GM18951 (cell line): ENCODE measurements at regions not wholly inside any gene's neighbourhood (a gene's known extent, or its start where the extent isn't known, plus 50 kb on each side); places are given as distances from the start of the nearest gene placed in this dataset.

ENCODE experiments used
- POLR2A ChIP-seq: IDR thresholded peaks from 4 replicates; pipeline ENCODE4 v1.6.1; 2011; ENCODE audit warnings: mild to moderate bottlenecking; ENCODE audit not compliant: insufficient read length, insufficient read depth; ENCODE audit errors: extremely low read depth
- in situ Hi-C: fragments of 300-500 bp; cut with MboI; formaldehyde crosslinking; loops from one replicate; pipeline ENCODE4 v1.12.0; 2022; ENCODE audit warnings: low sequenced_read_pairs, mixed read lengths, inconsistent platforms; ENCODE audit not compliant: unreplicated experiment

DNA sequence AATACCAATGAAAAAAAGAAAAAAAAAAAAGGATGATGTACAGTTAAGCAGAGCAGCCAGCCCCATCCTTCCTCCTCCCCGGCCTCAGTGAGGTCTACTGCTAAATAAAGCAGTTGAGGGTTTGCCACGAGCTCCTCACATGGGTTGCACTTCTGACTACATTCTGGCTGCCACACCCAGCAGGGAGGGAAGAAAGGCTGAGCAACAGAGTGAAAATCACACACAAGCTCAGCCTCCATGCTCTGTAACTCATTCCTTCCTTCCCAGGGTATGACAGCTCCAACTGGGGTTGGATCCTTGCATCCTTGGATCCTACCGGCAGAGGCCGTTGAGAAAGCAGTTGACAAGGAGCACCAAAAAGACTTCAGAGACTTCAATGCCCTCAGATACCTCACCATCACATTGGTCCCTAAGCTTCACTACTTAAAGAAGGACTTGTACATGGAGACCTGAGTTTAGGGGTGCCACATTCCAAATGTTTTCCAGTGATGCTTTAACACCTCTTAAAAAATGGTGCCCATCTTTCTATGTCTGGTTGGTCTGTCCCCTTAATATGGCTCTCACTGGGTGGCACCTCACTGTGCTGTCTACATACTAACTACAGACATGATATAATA is 52.9 kb upstream of the PIK3CG start:
- in situ Hi-C loops = no loop called here

DNA sequence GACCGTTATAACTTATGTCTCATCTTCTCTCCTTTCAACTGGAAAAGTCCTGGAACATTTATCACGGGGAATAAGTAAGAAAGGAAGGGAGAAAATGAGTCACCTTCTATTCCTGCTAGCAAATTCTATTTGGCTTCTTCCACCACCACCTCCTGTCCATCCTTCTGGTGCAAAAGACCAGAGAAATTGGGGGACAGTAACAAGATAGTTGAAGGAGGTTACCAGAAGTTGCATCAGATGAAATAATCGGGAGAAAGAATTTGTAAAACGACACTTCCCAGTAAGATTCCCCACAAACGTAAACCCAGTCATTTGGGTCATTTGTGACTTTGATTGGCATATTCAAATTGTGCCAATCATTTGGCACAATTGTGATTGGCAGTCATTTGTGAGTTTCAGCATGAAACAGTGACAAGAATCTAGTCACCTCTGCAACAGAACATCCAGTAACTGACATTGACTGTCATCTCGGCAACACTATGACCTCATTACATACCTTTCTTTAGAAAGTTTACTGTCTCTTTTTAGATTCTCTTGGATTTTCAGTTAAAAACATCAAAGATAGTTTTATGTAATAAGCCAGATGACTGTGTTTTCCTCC is 51.3 kb upstream of the PIK3CG start:
- in situ Hi-C loops = no loop called here
- TF ChIP-seq POLR2A = no peak

More for the DNA sequence above, 52.9 kb upstream of the PIK3CG start:
- no peak for TF ChIP-seq POLR2A

DNA sequence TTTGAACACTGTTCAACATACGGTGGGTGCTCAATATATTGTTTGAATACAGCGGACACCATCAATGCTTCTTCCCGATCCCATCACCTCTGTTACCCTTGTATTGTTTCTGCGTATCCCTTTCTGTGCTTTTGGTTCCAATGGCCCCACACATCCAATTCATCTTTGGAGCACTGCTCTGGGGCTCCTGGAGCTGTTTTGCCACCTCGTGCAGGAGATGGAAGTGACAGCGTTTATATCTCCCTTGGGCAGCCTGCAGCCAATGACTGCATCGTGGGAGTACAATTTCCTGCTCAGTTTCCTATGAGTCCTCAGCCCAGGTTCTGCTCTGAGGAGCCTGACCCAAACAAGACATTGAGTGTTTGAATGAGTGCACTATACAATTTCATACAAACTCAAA is 50.2 kb upstream of the PIK3CG start:
- in situ Hi-C loops = no loop called here

More for the DNA sequence above, 50.2 kb upstream of the PIK3CG start:
- no peak for TF ChIP-seq POLR2A
